Superior temporal gyrus (tissue), 1 donor: ENCODE measurements at regions not wholly inside any gene's neighbourhood (a gene's known extent, or its start where the extent isn't known, plus 50 kb on each side); places are given as distances from the start of the nearest gene placed in this dataset.
"Not testable (repeated sequence)": the region's sequence is repeated elsewhere in the genome, so short reads cannot be mapped to it uniquely, and the experiment has no call there.

Source experiments
- DNase-seq: peaks from one replicate; pipeline ENCODE4 v3.0.0-alpha.2; 2016; ENCODE audit errors: extremely low spot score

GRCh38 chr4:159410076-159410777 is 307.3 kb downstream of the RAPGEF2 start:
- DNase-seq = no peak

- peak; percentile 38 for DNase-seq
Observed at GRCh38 chr4:159410891-159411290, 308.0 kb downstream of the RAPGEF2 start.

GRCh38 chr4:159413306-159413943 is 310.5 kb downstream of the RAPGEF2 start:
- DNase-seq = no peak

GRCh38 chr4:159414305-159414704 is 311.4 kb downstream of the RAPGEF2 start:
- DNase-seq = no peak

- DNase-seq = no peak
Observed at GRCh38 chr4:159416073-159416472, 313.2 kb downstream of the RAPGEF2 start.

- DNase-seq = no peak
Observed at GRCh38 chr4:159416996-159417395, 314.1 kb downstream of the RAPGEF2 start.

GRCh38 chr4:159420162-159421057 is 317.5 kb downstream of the RAPGEF2 start:
- DNase-seq = no peak

GRCh38 chr4:159421058-159421419 is 318.2 kb downstream of the RAPGEF2 start:
- not testable (repeated sequence) for DNase-seq

GRCh38 chr4:159422019-159422418 is 319.1 kb downstream of the RAPGEF2 start:
- DNase-seq = no peak

GRCh38 chr4:159422626-159423025 is 319.7 kb downstream of the RAPGEF2 start:
- DNase-seq = no peak

GRCh38 chr4:159425737-159426305 is 322.9 kb downstream of the RAPGEF2 start:
- no peak for DNase-seq

GRCh38 chr4:159428293-159428692 is 325.4 kb downstream of the RAPGEF2 start:
- no peak for DNase-seq

- no peak for DNase-seq
Observed at GRCh38 chr4:159428975-159429692, 326.3 kb downstream of the RAPGEF2 start.

- DNase-seq = no peak
Observed at GRCh38 chr4:159429693-159430035, 326.8 kb downstream of the RAPGEF2 start.

GRCh38 chr4:159430896-159431295 is 328.0 kb downstream of the RAPGEF2 start:
- DNase-seq = no peak

- DNase-seq = no peak
Observed at GRCh38 chr4:159432436-159432835, 329.6 kb downstream of the RAPGEF2 start.

GRCh38 chr4:159433337-159433736 is 330.5 kb downstream of the RAPGEF2 start:
- no peak for DNase-seq

GRCh38 chr4:159434114-159434870 is 331.4 kb downstream of the RAPGEF2 start:
- DNase-seq = no peak

GRCh38 chr4:159434871-159435241 is 332.0 kb downstream of the RAPGEF2 start:
- DNase-seq = no peak

GRCh38 chr4:159435561-159436023 is 332.7 kb downstream of the RAPGEF2 start:
- DNase-seq = no peak

GRCh38 chr4:159443975-159444374 is 341.1 kb downstream of the RAPGEF2 start:
- DNase-seq = no peak
